OCI-LY1 (cell line): ENCODE measurements at regions not wholly inside any gene's neighbourhood (a gene's known extent, or its start where the extent isn't known, plus 50 kb on each side); places are given as distances from the start of the nearest gene placed in this dataset.
"Not testable (repeated sequence)": the region's sequence is repeated elsewhere in the genome, so short reads cannot be mapped to it uniquely, and the experiment has no call there.

Source experiments
- H2AFZ ChIP-seq: fragments of 200-600 bp; sonication (generic), shearing (Covaris generic); 2 replicates; pipeline ENCODE4 v1.6.0; 2014; ENCODE audit warnings: antibody characterized with exemption, mild to moderate bottlenecking, low read length
- H3F3A ChIP-seq: fragments of 200-600 bp; sonication (generic), shearing (Covaris generic); 2 replicates; pipeline ENCODE4 v1.6.0; 2014; ENCODE audit warnings: mild to moderate bottlenecking, antibody characterized with exemption, low read length, moderate library complexity; ENCODE audit not compliant: insufficient read depth
- H3K27ac ChIP-seq: fragments of 200-600 bp; sonication (generic); 2 replicates; pipeline ENCODE4 v1.5.1; 2014; ENCODE audit warnings: low read length, mixed run types, mild to moderate bottlenecking, low read depth; ENCODE audit not compliant: poor library complexity, severe bottlenecking
- H3K27me3 ChIP-seq: fragments of 200-600 bp; sonication (generic); 2 replicates; pipeline ENCODE4 v1.6.0; 2014; ENCODE audit warnings: antibody characterized with exemption, mild to moderate bottlenecking, low read length, moderate library complexity; ENCODE audit not compliant: insufficient read depth
- H3K36me3 ChIP-seq: fragments of 200-600 bp; sonication (generic); 2 replicates; pipeline ENCODE4 v1.6.1; 2014; ENCODE audit warnings: mild to moderate bottlenecking, antibody characterized with exemption, low read length, moderate library complexity, mixed read lengths; ENCODE audit not compliant: insufficient read depth
- H3K4me1 ChIP-seq: fragments of 200-600 bp; sonication (generic); 2 replicates; pipeline ENCODE4 v1.5.1; 2014; ENCODE audit warnings: mild to moderate bottlenecking, low read length, moderate library complexity; ENCODE audit not compliant: insufficient read depth, severe bottlenecking
- H3K4me2 ChIP-seq: fragments of 200-600 bp; sonication (generic), shearing (Covaris generic); 2 replicates; pipeline ENCODE4 v1.6.1; 2014; ENCODE audit warnings: low read length
- H3K4me3 ChIP-seq: fragments of 200-600 bp; sonication (generic); 2 replicates; pipeline ENCODE4 v1.5.1; 2014; ENCODE audit warnings: low read length, low read depth, mild to moderate bottlenecking, mixed read lengths; ENCODE audit not compliant: poor library complexity, severe bottlenecking
- H3K79me2 ChIP-seq: fragments of 200-600 bp; shearing (Covaris generic); 2 replicates; pipeline ENCODE4 v1.6.1; 2016; ENCODE audit warnings: mixed run types, low read length, mixed read lengths; ENCODE audit not compliant: insufficient read depth
- H3K9ac ChIP-seq: fragments of 200-600 bp; sonication (generic), shearing (Covaris generic); 2 replicates; pipeline ENCODE4 v1.6.1; 2014; ENCODE audit warnings: mild to moderate bottlenecking, low read length, mixed read lengths
- H3K9me2 ChIP-seq: fragments of 200-600 bp; sonication (generic), shearing (Covaris generic); 2 replicates; pipeline ENCODE4 v1.6.1; 2014; ENCODE audit warnings: low read depth, mild to moderate bottlenecking, low read length, mixed read lengths
- H3K9me3 ChIP-seq: fragments of 200-600 bp; shearing (Covaris generic); 2 replicates; pipeline ENCODE4 v1.6.1; 2014; ENCODE audit warnings: low read length, mixed read lengths
- H4K20me1 ChIP-seq: fragments of 200-600 bp; sonication (generic), shearing (Covaris generic); 2 replicates; pipeline ENCODE4 v1.6.0; 2016; ENCODE audit warnings: mild to moderate bottlenecking, low read length; ENCODE audit not compliant: insufficient read depth
- EZH2 ChIP-seq: fragments of 200-600 bp; sonication (generic), shearing (Covaris generic); IDR thresholded peaks from 2 replicates; pipeline ENCODE4 v1.8.0; 2017; ENCODE audit warnings: borderline replicate concordance, mixed run types, mild to moderate bottlenecking, antibody characterized with exemption, low read length, moderate library complexity, mixed read lengths
- TF ChIP-seq, protein P1 (sequence below): fragments of 200-600 bp; sonication (generic), shearing (Covaris generic); IDR thresholded peaks from 2 replicates; pipeline ENCODE4 v1.5.1; 2017; ENCODE audit warnings: mild to moderate bottlenecking, antibody characterized with exemption, low read length, moderate library complexity, mixed read lengths

DNA sequence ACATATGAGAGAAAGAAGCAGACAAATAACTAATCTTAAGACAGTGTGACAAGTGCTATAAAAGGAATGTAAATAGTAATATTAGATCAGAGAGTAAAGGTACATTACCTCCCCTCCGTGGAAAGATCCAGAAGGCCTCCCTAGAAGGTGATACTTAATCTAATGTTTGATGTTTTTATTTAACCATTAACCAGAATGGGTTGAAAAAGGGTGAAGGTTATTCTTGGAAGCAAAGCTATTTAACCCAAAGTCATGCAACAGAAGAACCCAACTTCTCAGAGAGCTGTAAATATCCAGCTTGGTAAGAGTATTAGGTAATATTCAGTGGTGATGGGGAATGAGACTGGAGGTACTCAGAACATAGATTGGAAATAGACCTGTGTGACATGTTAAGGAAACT is 68.0 kb upstream of the HIVEP1 start:
- no peaks in the 10 kb centered on the region for H3K9me2 ChIP-seq
- H4K20me1 ChIP-seq: no peaks in the 10 kb centered on the region
- no peaks in the 10 kb centered on the region for H3K9me3 ChIP-seq
- H3K79me2 ChIP-seq: no peaks in the 10 kb centered on the region
- no peak overlapping the region for H3K4me2 ChIP-seq
- TF ChIP-seq, protein P1, sequence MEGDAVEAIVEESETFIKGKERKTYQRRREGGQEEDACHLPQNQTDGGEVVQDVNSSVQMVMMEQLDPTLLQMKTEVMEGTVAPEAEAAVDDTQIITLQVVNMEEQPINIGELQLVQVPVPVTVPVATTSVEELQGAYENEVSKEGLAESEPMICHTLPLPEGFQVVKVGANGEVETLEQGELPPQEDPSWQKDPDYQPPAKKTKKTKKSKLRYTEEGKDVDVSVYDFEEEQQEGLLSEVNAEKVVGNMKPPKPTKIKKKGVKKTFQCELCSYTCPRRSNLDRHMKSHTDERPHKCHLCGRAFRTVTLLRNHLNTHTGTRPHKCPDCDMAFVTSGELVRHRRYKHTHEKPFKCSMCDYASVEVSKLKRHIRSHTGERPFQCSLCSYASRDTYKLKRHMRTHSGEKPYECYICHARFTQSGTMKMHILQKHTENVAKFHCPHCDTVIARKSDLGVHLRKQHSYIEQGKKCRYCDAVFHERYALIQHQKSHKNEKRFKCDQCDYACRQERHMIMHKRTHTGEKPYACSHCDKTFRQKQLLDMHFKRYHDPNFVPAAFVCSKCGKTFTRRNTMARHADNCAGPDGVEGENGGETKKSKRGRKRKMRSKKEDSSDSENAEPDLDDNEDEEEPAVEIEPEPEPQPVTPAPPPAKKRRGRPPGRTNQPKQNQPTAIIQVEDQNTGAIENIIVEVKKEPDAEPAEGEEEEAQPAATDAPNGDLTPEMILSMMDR: no peak
- no peak for TF ChIP-seq EZH2
- H3F3A ChIP-seq: no peaks in the 10 kb centered on the region
- H2AFZ ChIP-seq: no peak overlapping the region
- no peak overlapping the region for H3K4me3 ChIP-seq
- H3K27ac ChIP-seq: no peak overlapping the region
- H3K9ac ChIP-seq: no peak overlapping the region
- H3K36me3 ChIP-seq: no peaks in the 10 kb centered on the region
- H3K4me1 ChIP-seq: no peaks in the 10 kb centered on the region
- no peaks in the 10 kb centered on the region for H3K27me3 ChIP-seq

DNA sequence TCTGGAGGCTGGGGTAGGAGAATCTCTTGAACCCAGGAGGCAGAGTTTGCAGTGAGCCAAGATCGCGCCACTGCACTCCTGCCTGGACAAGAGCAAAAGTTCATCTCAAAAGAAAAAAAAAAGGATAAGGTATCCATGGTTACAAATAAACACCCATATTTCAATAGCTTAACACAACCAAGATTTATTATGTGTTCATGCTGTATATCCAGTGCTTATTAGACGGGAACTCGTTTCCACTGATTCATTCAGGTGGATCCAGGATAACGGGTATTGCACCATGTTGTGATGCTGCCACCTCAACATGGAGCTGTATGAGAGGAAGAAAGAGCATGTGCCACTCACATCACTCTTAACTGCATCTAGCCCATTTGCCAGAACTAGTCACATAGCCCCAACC is 69.1 kb upstream of the HIVEP1 start:
- Histone ChIP-seq H4K20me1 (no peaks in the 10 kb centered on the region), H3F3A (no peaks in the 10 kb centered on the region), H3K9me2 (no peaks in the 10 kb centered on the region), H3K27ac (no peak overlapping the region), H3K4me2 (no peak overlapping the region), H3K9ac (no peak overlapping the region), H3K4me3 (no peak overlapping the region), H3K9me3 (no peaks in the 10 kb centered on the region), H2AFZ (no peak overlapping the region), H3K27me3 (no peaks in the 10 kb centered on the region), H3K36me3 (no peaks in the 10 kb centered on the region), H3K79me2 (no peaks in the 10 kb centered on the region), H3K4me1 (no peaks in the 10 kb centered on the region)
- no peak for TF ChIP-seq EZH2
- TF ChIP-seq, protein P1: no peak

- no peaks in the 10 kb centered on the region for H3K9me3 ChIP-seq
- H4K20me1 ChIP-seq: no peaks in the 10 kb centered on the region
- H3K27ac ChIP-seq: no peak overlapping the region
- no peaks in the 10 kb centered on the region for H3K79me2 ChIP-seq
- H3K36me3 ChIP-seq: no peaks in the 10 kb centered on the region
- H3K27me3 ChIP-seq: no peaks in the 10 kb centered on the region
- no peak overlapping the region for H3K4me2 ChIP-seq
- no peak for TF ChIP-seq EZH2
- TF ChIP-seq, protein P1: no peak
- no peaks in the 10 kb centered on the region for H3K4me1 ChIP-seq
- H3K4me3 ChIP-seq: no peak overlapping the region
- H2AFZ ChIP-seq: no peak overlapping the region
- no peaks in the 10 kb centered on the region for H3K9me2 ChIP-seq
- H3F3A ChIP-seq: no peaks in the 10 kb centered on the region
- no peak overlapping the region for H3K9ac ChIP-seq
These were observed 69.8 kb upstream of the HIVEP1 start for GRCh38 chr6:11942185-11942864.

DNA sequence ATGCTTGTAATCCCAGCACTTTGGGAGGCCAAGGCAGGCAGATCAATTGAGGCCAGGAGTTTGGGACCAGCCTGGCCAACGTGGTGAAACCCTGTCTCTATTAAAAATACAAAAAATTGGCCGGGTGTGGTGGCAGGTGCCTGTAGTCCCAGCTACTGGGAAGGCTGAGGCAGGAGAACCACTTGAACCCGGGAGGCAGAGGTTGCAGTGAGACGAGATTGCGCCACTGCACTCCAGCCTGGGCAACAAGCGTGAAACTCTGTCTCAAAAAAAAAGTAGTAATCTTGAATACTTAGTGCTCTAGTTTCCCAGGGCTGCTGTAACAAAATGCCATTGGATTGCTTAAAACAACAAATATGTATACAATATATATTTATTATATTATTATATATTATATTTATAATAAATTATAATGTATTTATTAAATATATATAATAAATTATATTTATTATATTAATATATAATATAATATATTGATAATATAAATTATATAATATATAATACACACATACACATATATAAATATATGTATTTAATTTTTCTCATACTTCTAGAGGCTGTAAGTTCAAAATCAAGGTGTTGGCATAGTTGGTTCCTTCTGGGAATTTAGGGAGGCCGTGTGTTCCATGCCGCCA is 71.5 kb upstream of the HIVEP1 start:
- not testable (repeated sequence) for H3K79me2 ChIP-seq, H3K4me3 ChIP-seq, H3F3A ChIP-seq, H3K27me3 ChIP-seq, H3K9ac ChIP-seq, H3K4me2 ChIP-seq, H4K20me1 ChIP-seq, H3K27ac ChIP-seq, H3K9me2 ChIP-seq, H3K9me3 ChIP-seq, H2AFZ ChIP-seq, H3K36me3 ChIP-seq, H3K4me1 ChIP-seq
